ENCODE measurements at regions not wholly inside any gene's neighbourhood (a gene's known extent, or its start where the extent isn't known, plus 50 kb on each side); places are given as distances from the start of the nearest gene placed in this dataset.
A peak's percentile ranks its signal among the peaks of the same experiment; 100 is the strongest.

DNA sequence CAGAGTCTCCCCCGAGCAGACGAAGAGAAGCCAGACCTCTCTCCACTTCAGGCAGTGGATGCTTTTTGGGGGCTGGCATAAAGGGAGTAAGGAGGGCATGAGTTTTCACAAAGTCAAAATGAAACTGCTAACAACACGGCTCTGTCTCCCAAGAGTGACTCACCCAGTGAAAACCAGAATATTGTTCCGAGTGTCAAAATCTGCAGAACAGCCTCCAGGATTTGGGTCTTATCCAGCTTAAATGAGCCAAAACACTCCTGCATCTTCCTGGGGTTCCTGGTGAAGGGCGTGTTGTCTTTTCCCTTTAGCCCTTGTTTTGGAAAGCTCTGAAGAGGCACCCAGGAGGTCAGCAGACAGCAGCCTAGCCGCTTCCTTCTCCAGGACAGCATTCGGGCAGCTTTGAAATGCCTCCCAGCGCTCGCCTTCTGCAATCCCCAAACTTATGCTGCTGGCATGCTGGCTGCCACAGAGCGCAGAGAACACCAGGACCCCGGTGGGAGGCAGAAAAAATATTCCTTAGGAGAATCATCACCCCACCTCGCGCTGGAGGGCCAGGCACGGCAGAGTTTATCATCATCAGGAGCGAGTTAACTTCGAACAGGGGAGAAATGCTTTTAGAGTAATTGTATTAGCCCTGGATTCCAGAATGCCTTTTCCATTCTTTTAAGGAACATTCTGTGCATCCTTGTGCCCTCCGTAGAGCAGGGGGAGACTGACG lies 117.7 kb upstream of the NCOR2 start:
- Mint-ChIP-seq H3K27me3 (no peaks in the 10 kb centered on the region), H3K27ac (peak overlapping the region; percentile 99), H3K9me3 (peaks cover 5% of the 10 kb centered on the region), H3K36me3 (peaks cover 3% of the 10 kb centered on the region), H3K4me3 (peak overlapping the region; percentile 54), H3K4me1 (ENCODE audit: unreplicated experiment) (peaks cover 75% of the 10 kb centered on the region)
- DNase-seq (ENCODE audit: extremely low spot score, unreplicated experiment), result no peak
- TF ChIP-seq, protein P1, sequence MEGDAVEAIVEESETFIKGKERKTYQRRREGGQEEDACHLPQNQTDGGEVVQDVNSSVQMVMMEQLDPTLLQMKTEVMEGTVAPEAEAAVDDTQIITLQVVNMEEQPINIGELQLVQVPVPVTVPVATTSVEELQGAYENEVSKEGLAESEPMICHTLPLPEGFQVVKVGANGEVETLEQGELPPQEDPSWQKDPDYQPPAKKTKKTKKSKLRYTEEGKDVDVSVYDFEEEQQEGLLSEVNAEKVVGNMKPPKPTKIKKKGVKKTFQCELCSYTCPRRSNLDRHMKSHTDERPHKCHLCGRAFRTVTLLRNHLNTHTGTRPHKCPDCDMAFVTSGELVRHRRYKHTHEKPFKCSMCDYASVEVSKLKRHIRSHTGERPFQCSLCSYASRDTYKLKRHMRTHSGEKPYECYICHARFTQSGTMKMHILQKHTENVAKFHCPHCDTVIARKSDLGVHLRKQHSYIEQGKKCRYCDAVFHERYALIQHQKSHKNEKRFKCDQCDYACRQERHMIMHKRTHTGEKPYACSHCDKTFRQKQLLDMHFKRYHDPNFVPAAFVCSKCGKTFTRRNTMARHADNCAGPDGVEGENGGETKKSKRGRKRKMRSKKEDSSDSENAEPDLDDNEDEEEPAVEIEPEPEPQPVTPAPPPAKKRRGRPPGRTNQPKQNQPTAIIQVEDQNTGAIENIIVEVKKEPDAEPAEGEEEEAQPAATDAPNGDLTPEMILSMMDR (conservative IDR thresholded peaks at IDR 0.05), result no peak

DNA sequence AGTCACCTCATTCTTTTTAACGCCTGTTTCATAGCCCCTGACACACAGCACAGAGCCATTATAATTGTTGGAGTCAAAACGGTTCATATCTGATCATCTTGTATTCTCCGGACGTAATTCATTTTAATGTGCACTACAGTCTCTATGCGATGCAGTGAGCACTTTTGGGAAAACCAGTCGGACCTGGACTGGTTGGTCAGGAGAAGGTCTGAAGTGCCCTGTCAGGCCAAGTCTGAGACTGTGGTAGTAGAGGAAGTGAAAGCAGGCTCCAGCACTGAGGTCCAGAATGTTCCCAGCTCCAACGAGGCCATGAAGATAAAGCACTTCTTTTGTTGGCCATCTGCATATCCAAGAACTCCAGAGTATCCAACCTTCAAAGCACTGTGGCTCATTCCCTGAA lies 117.1 kb upstream of the NCOR2 start:
- DNase-seq (ENCODE audit: extremely low spot score, unreplicated experiment), result no peak
- Mint-ChIP-seq H3K4me1 (ENCODE audit: unreplicated experiment) (peaks cover 75% of the 10 kb centered on the region), H3K36me3 (peaks cover 3% of the 10 kb centered on the region), H3K27ac (peak overlapping the region; percentile 99), H3K27me3 (no peaks in the 10 kb centered on the region), H3K9me3 (peaks cover 5% of the 10 kb centered on the region), H3K4me3 (peak overlapping the region; percentile 24)
- TF ChIP-seq, protein P1 (conservative IDR thresholded peaks at IDR 0.05), result no peak

DNA sequence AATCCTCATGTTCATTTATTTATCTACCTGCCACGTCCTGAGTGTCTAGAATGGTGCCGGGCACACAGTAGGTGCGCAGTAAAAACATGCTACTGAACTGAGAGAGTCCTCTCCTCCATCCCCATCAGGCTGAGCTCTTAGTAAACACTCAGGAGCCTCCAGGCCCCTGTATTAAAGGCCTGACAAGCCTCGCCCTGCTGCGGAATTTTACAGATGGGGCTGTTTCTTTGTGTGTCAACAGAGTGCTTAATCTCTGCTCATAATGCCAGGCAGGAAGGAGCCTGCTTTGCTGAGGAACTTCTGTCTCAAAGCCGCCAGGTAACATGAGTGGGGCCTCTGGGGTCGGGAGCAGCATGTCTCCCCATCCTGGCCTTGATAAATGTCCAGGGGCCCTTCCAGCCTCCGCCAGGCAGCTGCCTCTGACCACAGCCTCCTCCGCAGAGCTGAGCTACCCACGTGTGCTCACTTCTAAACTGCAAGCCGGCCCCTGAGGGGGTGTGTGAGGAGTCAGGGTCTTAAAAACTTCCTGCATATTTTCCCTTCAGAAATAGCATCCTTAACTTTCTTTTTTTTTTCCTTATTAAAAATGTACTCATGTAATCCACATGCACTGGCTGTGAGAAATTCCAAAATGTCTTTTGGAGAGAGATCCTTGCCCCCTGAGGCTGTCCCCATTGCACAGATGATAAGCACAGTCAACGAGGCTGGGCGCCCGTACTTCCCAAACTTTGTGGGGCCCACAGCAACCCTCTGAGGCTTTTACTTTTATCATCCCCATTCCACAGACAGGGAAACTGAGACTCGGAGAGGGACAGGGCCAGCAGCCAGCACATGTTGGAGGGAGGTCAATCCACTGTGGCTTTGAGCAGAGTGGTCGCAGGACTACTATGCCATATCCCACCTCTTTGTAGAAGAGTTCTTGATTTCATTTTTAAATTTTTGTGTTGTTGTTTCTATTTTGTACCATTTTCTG lies 116.0 kb upstream of the NCOR2 start:
- peak overlapping the region; percentile 99 for H3K27ac Mint-ChIP-seq
- peak overlapping the region; percentile 80 for H3K4me3 Mint-ChIP-seq
- DNase-seq (ENCODE audit: extremely low spot score, unreplicated experiment), result no peak
- H3K36me3 Mint-ChIP-seq, result peaks cover 3% of the 10 kb centered on the region
- TF ChIP-seq, protein P1 (conservative IDR thresholded peaks at IDR 0.05), result no peak
- H3K9me3 Mint-ChIP-seq, result peaks cover 5% of the 10 kb centered on the region
- peaks cover 78% of the 10 kb centered on the region for H3K4me1 Mint-ChIP-seq (ENCODE audit: unreplicated experiment)
- no peaks in the 10 kb centered on the region for H3K27me3 Mint-ChIP-seq

DNA sequence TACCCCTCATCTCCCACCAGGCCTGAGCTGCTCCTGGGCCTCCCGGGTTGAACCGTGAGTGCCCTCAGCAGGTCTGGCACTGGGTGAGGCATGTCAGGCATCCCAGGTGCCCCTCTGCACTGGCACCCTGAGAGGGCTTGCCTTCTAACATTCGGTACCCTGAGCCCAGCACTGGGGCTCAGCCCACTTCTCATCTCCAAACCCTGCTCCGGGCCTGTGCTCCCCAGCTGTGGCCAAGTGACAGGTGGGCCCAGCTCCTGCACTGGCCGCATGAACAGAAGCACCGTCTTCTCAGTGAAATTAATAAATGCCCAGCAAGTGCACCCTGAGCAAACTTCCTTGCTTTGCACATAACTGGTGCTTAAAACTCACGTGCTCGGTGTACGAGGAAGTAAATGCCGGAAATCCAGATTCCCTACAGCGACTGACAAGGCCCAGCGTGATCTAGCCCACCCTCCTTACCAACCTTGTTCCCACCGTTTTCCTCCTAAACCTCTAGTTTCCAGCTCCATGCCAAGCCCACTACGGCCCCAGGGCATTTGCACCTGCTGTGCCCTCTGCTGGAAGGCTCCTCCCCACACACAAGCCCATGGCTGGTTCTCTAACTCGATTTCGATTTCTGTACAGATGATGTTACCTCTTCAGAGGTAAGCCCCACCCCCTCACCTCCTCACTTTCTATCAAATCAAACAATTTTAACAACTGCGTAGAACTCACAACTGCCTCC lies 115.2 kb upstream of the NCOR2 start:
- Mint-ChIP-seq H3K27me3 (no peaks in the 10 kb centered on the region), H3K9me3 (peaks cover 5% of the 10 kb centered on the region), H3K4me1 (ENCODE audit: unreplicated experiment) (peaks cover 73% of the 10 kb centered on the region), H3K4me3 (peak overlapping the region; percentile 80), H3K27ac (peak overlapping the region; percentile 99), H3K36me3 (peaks cover 3% of the 10 kb centered on the region)
- TF ChIP-seq, protein P1 (conservative IDR thresholded peaks at IDR 0.05), result no peak
- no peak for DNase-seq (ENCODE audit: extremely low spot score, unreplicated experiment)

DNA sequence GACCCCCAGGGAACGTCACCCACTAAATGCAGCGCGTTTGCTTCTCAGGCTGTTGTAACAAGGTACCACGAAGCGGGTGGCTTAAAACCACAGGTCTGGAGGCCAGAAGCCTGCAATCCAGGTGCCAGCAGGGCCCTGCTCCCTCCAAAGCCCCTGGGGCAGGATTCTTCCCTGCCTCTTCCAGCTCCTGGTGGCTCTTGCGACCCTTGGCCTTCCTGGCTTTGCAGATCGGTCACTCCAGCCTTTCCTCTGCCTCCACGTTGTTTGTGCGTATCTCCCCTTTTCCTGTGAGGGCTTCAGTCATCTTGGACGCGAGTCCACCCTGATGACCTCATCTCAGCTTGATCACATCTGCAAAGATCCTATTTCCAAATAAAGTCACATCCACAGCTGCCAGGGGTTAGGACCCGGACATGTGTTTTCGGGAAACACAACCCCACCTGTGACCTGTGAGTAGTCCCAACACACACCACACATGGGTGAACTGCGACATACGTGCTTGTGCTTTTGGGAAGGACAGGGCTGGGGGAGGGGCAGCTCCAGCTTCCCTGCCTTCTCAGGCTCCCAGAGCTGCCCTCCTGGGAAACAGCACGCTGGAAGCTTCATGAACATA lies 114.5 kb upstream of the NCOR2 start:
- Mint-ChIP-seq H3K9me3 (peaks cover 5% of the 10 kb centered on the region), H3K27ac (peak overlapping the region; percentile 48), H3K36me3 (peaks cover 3% of the 10 kb centered on the region), H3K27me3 (no peaks in the 10 kb centered on the region), H3K4me1 (ENCODE audit: unreplicated experiment) (peaks cover 71% of the 10 kb centered on the region), H3K4me3 (peak overlapping the region; percentile 49)
- DNase-seq (ENCODE audit: extremely low spot score, unreplicated experiment), result no peak
- TF ChIP-seq, protein P1 (conservative IDR thresholded peaks at IDR 0.05), result no peak

All from type B pancreatic cell (in vitro differentiated cells).